SK-N-MC (cell line): ENCODE measurements at regions not wholly inside any gene's neighbourhood (a gene's known extent, or its start where the extent isn't known, plus 50 kb on each side); places are given as distances from the start of the nearest gene placed in this dataset.
"Not testable (repeated sequence)": the region's sequence is repeated elsewhere in the genome, so short reads cannot be mapped to it uniquely, and the experiment has no call there.

ENCODE experiments used
- DNase-seq: peaks from one replicate; pipeline ENCODE4 v3.0.0-alpha.2; 2011; ENCODE audit warnings: low read depth, low spot score
- H3K27ac ChIP-seq: fragments of 200-600 bp; sonication (generic); 2 replicates; pipeline ENCODE4 v1.5.1; 2016; ENCODE audit warnings: mixed run types
- H3K36me3 ChIP-seq: fragments of 200-600 bp; sonication (generic); 2 replicates; pipeline ENCODE4 v1.6.1; 2017; ENCODE audit warnings: antibody characterized with exemption, low read length, mixed read lengths; ENCODE audit not compliant: insufficient read depth
- H3K4me3 ChIP-seq: fragments of 200-600 bp; sonication (generic); 2 replicates; pipeline ENCODE4 v1.5.1; 2016
- H3K9ac ChIP-seq: fragments of 200-600 bp; sonication (generic); 2 replicates; pipeline ENCODE4 v1.8.0; 2017; ENCODE audit warnings: mixed run types, mixed read lengths; ENCODE audit not compliant: insufficient read length
- H3K9me3 ChIP-seq: fragments of 200-600 bp; sonication (generic); 2 replicates; pipeline ENCODE4 v1.6.1; 2017; ENCODE audit warnings: low read depth, mild to moderate bottlenecking, antibody characterized with exemption, low read length, moderate library complexity, mixed read lengths
- EZH2 ChIP-seq: fragments of 200-600 bp; sonication (generic); IDR thresholded peaks from one replicate; pipeline ENCODE4 v1.6.1; 2017; ENCODE audit warnings: antibody characterized with exemption
- FOXP2 ChIP-seq: optimal IDR thresholded peaks from 2 replicates; pipeline ENCODE3; 2011; ENCODE audit warnings: mild to moderate bottlenecking, moderate library complexity; ENCODE audit not compliant: insufficient read depth; ENCODE audit errors: extremely low read length, control extremely low read depth
- POLR2AphosphoS5 ChIP-seq: IDR thresholded peaks from 2 replicates; pipeline ENCODE4 v1.6.1; 2012; ENCODE audit warnings: mild to moderate bottlenecking, low read depth, low read length, borderline replicate concordance

GRCh38 chr17:77527409-77527808 lies 386.6 kb downstream of the SEC14L1 start:
- no peaks in the 10 kb centered on the region for H3K36me3 ChIP-seq
- H3K27ac ChIP-seq: no peak overlapping the region
- DNase-seq: no peak
- TF ChIP-seq FOXP2 (no peak), POLR2AphosphoS5 (no peak), EZH2 (no peak)
- H3K4me3 ChIP-seq: no peak overlapping the region; the same call in 1 of the 2 replicates
- H3K9ac ChIP-seq: no peak overlapping the region
- H3K9me3 ChIP-seq: no peaks in the 10 kb centered on the region

DNA sequence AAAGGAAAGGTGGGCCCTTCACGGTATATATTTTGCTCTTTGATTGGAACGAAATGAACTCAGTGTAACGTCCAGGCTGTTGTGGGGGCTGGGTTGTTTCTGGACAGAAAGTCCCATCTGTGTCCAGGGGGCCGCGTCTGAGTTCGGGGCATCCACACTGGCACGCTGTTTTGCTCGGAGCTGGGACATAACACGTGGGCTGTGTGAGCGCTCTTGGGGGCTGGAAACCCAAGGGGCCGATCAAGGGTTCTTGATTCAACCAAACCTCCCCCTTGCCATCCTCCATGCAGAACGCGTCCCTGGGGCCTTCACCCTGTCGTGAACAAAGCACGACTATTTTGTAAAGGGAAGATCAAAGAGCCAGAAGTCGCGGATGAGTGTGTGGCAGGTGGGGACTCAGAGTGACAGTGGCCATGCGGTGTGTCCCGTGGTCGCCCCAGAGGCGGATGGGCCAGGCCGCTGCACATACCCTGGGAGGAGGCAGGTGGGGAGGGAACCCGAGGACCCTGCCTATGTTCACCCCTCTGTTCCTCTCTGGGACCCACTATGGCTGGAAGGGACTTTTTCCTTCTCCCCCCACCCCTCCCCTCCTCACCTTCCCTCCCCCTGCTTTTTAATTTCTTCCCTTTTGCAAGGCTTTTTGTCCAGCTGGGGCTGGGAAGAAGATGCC lies 387.2 kb downstream of the SEC14L1 start:
- H3K9me3 ChIP-seq: no peaks in the 10 kb centered on the region
- DNase-seq: no peak
- H3K4me3 ChIP-seq: peak overlapping the region; percentile 78
- H3K9ac ChIP-seq: peak overlapping the region; percentile 37
- H3K36me3 ChIP-seq: no peaks in the 10 kb centered on the region
- no peak overlapping the region for H3K27ac ChIP-seq
- TF ChIP-seq FOXP2 (no peak), POLR2AphosphoS5 (no peak), EZH2 (no peak)

DNA sequence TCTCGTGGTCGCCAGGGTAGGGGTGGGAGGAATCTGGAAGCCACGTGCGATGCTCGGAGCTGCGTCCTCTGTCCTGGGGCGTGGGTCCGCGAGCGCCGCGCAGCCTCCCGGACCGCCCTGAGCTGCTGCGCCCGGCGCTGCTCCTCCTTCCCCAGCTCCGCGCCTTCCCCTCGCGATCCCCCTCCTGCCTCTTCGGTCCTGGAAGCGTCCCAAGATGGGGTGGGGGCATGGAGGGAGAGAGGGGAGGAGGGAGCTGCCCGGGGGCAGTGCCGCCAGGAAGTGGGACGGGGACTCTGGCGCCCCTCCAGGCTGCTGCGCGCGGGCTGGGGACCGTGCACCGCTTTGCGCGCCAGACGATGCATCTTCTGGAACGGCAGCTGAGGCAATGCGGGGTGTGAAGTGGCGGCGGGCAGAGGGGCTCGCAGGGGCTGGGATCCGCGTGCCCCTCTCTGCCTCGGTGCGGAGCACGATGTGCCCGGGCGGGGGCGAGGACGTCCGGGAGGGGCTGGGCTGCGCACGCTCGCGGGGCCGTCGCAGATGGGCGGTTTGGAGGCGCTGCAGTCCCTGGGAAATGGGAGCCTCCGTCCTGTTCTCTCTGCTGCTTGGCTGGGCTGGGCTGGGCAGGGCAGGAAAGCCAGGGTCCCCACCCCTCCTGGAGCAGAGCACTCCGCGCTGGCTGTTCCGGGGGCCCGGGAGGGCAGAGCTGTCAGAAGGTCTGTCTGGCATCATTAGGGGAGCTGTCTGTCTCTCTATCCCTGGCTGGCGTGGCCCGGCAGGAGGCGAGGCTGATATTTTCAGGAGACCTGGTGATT lies 388.0 kb downstream of the SEC14L1 start:
- Histone ChIP-seq H3K27ac (no peak overlapping the region), H3K9ac (peak overlapping the region; percentile 37), H3K9me3 (no peaks in the 10 kb centered on the region), H3K4me3 (peak overlapping the region; percentile 78), H3K36me3 (no peaks in the 10 kb centered on the region)
- TF ChIP-seq POLR2AphosphoS5: 0 out of 2 replicates have a peak, but pooled peaks have one; percentile 22
- no peak for TF ChIP-seq EZH2
- DNase-seq: no peak

DNA sequence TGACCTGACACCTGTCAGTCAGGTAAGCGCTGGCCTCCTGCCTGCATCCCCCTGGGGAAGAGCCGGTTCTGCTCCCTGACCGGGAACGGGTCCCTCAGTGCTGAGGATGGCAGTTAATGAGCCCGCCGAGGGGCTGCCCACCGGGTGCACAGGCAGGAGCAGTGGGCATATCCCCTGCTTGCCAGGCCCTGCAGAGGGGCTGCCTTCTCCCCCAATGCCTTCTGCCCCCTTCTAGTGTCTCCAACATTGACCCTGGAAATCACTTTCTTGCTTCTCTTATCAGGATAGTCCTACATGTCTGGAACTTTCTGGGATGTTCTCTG lies 388.5 kb downstream of the SEC14L1 start:
- Histone ChIP-seq H3K4me3 (no peak overlapping the region), H3K9ac (no peak overlapping the region), H3K27ac (no peak overlapping the region), H3K36me3 (no peaks in the 10 kb centered on the region), H3K9me3 (0 out of 2 replicates have a peak, but pooled peaks cover under 1% of the 10 kb centered on the region)
- no peak for DNase-seq
- TF ChIP-seq FOXP2: no peak
- TF ChIP-seq POLR2AphosphoS5: no peak
- no peak for TF ChIP-seq EZH2

DNA sequence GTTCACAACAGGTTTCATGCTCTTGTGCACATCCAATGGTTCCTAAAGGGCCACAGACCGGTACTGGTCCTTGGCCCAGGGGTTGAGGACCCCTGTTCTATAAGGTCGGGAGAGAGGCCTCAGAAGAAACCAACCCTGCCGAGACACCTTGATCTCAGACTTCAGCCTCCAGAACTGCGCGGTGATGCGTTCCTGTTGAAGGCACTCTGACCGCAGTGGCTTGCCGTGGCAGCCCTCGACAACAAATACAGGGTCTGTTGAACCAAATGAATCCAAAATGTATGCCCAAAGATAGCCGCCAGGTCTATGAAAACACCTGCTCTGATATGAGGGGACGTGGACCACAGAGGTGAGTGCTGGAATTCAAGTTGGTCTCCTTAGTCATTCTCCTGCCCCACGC lies 389.8 kb downstream of the SEC14L1 start:
- no peak overlapping the region for H3K9ac ChIP-seq
- no peak for DNase-seq
- H3K4me3 ChIP-seq: no peak overlapping the region
- H3K36me3 ChIP-seq: no peaks in the 10 kb centered on the region
- no peak overlapping the region for H3K27ac ChIP-seq
- TF ChIP-seq POLR2AphosphoS5 (no peak), EZH2 (no peak), FOXP2 (no peak)
- H3K9me3 ChIP-seq: peaks cover 5% of the 10 kb centered on the region; the same call in 1 of the 2 replicates

- TF ChIP-seq EZH2 (no peak), FOXP2 (no peak), POLR2AphosphoS5 (no peak)
- no peaks in the 10 kb centered on the region for H3K36me3 ChIP-seq
- H3K4me3 ChIP-seq: no peak overlapping the region
- no peak for DNase-seq
- H3K27ac ChIP-seq: no peak overlapping the region
- H3K9ac ChIP-seq: no peak overlapping the region
- H3K9me3 ChIP-seq: peaks cover 5% of the 10 kb centered on the region; the same call in 1 of the 2 replicates
These were observed 390.2 kb downstream of the SEC14L1 start for GRCh38 chr17:77531002-77531401.

DNA sequence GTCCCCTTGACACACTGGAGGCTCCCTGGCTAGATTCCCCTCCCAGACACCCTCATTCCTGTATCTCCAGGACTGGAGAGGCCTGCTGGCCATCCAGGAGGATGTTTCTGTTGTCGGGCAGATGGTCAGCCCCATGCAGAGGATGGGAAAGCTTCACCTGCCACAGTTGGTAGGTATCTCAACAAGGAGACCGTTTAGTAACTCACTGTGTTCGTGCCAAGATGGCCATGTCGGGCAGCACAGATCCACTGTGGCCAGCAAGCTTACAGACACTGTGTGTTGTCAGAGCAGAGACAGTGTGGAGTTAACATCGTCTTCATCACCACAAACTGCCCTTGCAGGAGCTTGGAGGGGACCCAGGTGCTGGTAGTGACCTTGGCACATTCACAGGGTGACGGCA lies 390.9 kb downstream of the SEC14L1 start:
- H3K9me3 ChIP-seq: peaks cover 5% of the 10 kb centered on the region; the same call in 1 of the 2 replicates
- TF ChIP-seq POLR2AphosphoS5 (no peak), FOXP2 (no peak), EZH2 (no peak)
- no peaks in the 10 kb centered on the region for H3K36me3 ChIP-seq
- DNase-seq: no peak
- no peak overlapping the region for H3K9ac ChIP-seq
- H3K27ac ChIP-seq: no peak overlapping the region
- H3K4me3 ChIP-seq: no peak overlapping the region

DNA sequence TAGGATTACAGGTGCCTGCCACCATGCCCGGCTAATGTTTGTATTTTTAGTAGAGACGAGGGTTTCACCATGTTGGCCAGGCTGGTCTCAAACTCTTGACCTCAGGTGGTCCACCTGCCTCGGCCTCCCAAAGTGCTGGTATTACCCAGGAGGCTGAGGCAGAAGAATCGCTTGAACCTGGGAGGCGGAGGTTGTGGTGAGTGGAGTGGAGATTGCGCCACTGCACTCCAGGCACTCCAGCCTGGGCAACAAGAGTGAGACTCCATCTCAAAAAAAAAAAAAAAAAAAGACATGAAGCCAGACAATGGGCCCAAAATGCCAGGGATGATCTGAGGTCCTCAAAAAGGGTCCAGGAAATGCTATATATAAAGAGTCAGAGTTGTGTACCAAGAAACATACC lies 392.9 kb downstream of the SEC14L1 start:
- DNase-seq, H3K27ac ChIP-seq: not testable (repeated sequence)

GRCh38 chr17:77534137-77534536 lies 393.4 kb downstream of the SEC14L1 start:
- Histone ChIP-seq H3K9ac (no peak overlapping the region), H3K9me3 (peaks cover 5% of the 10 kb centered on the region; the same call in 1 of the 2 replicates), H3K4me3 (no peak overlapping the region), H3K36me3 (no peaks in the 10 kb centered on the region), H3K27ac (no peak overlapping the region)
- no peak for DNase-seq
- no peak for TF ChIP-seq POLR2AphosphoS5
- no peak for TF ChIP-seq EZH2
- TF ChIP-seq FOXP2: no peak

More for the DNA sequence above, 392.9 kb downstream of the SEC14L1 start:
- not testable (repeated sequence) for H3K4me3 ChIP-seq, H3K36me3 ChIP-seq, H3K9ac ChIP-seq, H3K9me3 ChIP-seq
